ENCODE measurements at regions not wholly inside any gene's neighbourhood (a gene's known extent, or its start where the extent isn't known, plus 50 kb on each side); places are given as distances from the start of the nearest gene placed in this dataset.
"Not testable (repeated sequence)": the region's sequence is repeated elsewhere in the genome, so short reads cannot be mapped to it uniquely, and the experiment has no call there.

- Mint-ChIP-seq H3K9me3 (no peaks in the 10 kb centered on the region), H3K4me3 (no peak overlapping the region), H3K27me3 (ENCODE audit: insufficient read depth) (peaks cover 11% of the 10 kb centered on the region), H3K36me3 (ENCODE audit: low read depth) (no peaks in the 10 kb centered on the region), H3K27ac (no peak overlapping the region), H3K4me1 (ENCODE audit: low read depth) (no peaks in the 10 kb centered on the region)
- intact Hi-C loops (cut with micrococcal nuclease) = no loop called here
- no peak for DNase-seq (ENCODE audit: low spot score)
Observed at GRCh38 chr10:6819301-6819700, 239.2 kb upstream of the PRKCQ start.

- Mint-ChIP-seq H3K9me3 (no peaks in the 10 kb centered on the region), H3K36me3 (ENCODE audit: low read depth) (no peaks in the 10 kb centered on the region), H3K4me1 (ENCODE audit: low read depth) (no peaks in the 10 kb centered on the region), H3K27me3 (ENCODE audit: insufficient read depth) (peaks cover 13% of the 10 kb centered on the region), H3K4me3 (no peak overlapping the region), H3K27ac (no peak overlapping the region)
- DNase-seq (ENCODE audit: low spot score) = no peak
- intact Hi-C loops (cut with micrococcal nuclease) = no loop called here
Observed at GRCh38 chr10:6817770-6818169, 237.7 kb upstream of the PRKCQ start.

GRCh38 chr10:6815346-6815745 is 235.3 kb upstream of the PRKCQ start:
- H3K9me3 Mint-ChIP-seq = no peaks in the 10 kb centered on the region
- intact Hi-C loops (cut with micrococcal nuclease) = no loop called here
- DNase-seq (ENCODE audit: low spot score) = no peak
- H3K27me3 Mint-ChIP-seq (ENCODE audit: insufficient read depth) = peaks cover 22% of the 10 kb centered on the region
- no peak overlapping the region for H3K4me3 Mint-ChIP-seq
- H3K36me3 Mint-ChIP-seq (ENCODE audit: low read depth) = no peaks in the 10 kb centered on the region
- H3K4me1 Mint-ChIP-seq (ENCODE audit: low read depth) = no peaks in the 10 kb centered on the region
- H3K27ac Mint-ChIP-seq = no peak overlapping the region

GRCh38 chr10:6813856-6814255 is 233.8 kb upstream of the PRKCQ start:
- Mint-ChIP-seq H3K4me3 (no peak overlapping the region), H3K9me3 (peaks cover under 1% of the 10 kb centered on the region), H3K36me3 (ENCODE audit: low read depth) (no peaks in the 10 kb centered on the region), H3K27me3 (ENCODE audit: insufficient read depth) (peaks cover 23% of the 10 kb centered on the region), H3K4me1 (ENCODE audit: low read depth) (no peaks in the 10 kb centered on the region), H3K27ac (no peak overlapping the region)
- no peak for DNase-seq (ENCODE audit: low spot score)
- intact Hi-C loops (cut with micrococcal nuclease) = no loop called here

GRCh38 chr10:6813306-6813705 is 233.2 kb upstream of the PRKCQ start:
- Mint-ChIP-seq H3K4me1 (ENCODE audit: low read depth) (no peaks in the 10 kb centered on the region), H3K9me3 (peaks cover 3% of the 10 kb centered on the region), H3K27ac (no peak overlapping the region), H3K4me3 (no peak overlapping the region), H3K27me3 (ENCODE audit: insufficient read depth) (peaks cover 25% of the 10 kb centered on the region), H3K36me3 (ENCODE audit: low read depth) (no peaks in the 10 kb centered on the region)
- intact Hi-C loops (cut with micrococcal nuclease) = no loop called here
- DNase-seq (ENCODE audit: low spot score) = no peak

GRCh38 chr10:6811153-6811552 is 231.1 kb upstream of the PRKCQ start:
- no peaks in the 10 kb centered on the region for H3K4me1 Mint-ChIP-seq (ENCODE audit: low read depth)
- H3K36me3 Mint-ChIP-seq (ENCODE audit: low read depth) = no peaks in the 10 kb centered on the region
- H3K27me3 Mint-ChIP-seq (ENCODE audit: insufficient read depth) = peaks cover 28% of the 10 kb centered on the region
- intact Hi-C loops (cut with micrococcal nuclease) = no loop called here
- H3K4me3 Mint-ChIP-seq = no peak overlapping the region
- no peak for DNase-seq (ENCODE audit: low spot score)
- H3K9me3 Mint-ChIP-seq = peaks cover 3% of the 10 kb centered on the region
- H3K27ac Mint-ChIP-seq = no peak overlapping the region

GRCh38 chr10:6803427-6803783 is 223.3 kb upstream of the PRKCQ start:
- peaks cover 17% of the 10 kb centered on the region for H3K27me3 Mint-ChIP-seq (ENCODE audit: insufficient read depth)
- H3K36me3 Mint-ChIP-seq (ENCODE audit: low read depth) = no peaks in the 10 kb centered on the region
- DNase-seq (ENCODE audit: low spot score) = no peak
- intact Hi-C loops (cut with micrococcal nuclease) = no loop called here
- H3K9me3 Mint-ChIP-seq = no peaks in the 10 kb centered on the region
- no peaks in the 10 kb centered on the region for H3K4me1 Mint-ChIP-seq (ENCODE audit: low read depth)
- H3K4me3 Mint-ChIP-seq = no peak overlapping the region
- H3K27ac Mint-ChIP-seq = no peak overlapping the region

GRCh38 chr10:6802759-6803426 is 222.8 kb upstream of the PRKCQ start:
- Mint-ChIP-seq H3K4me1 (ENCODE audit: low read depth) (no peaks in the 10 kb centered on the region), H3K36me3 (ENCODE audit: low read depth) (no peaks in the 10 kb centered on the region), H3K27me3 (ENCODE audit: insufficient read depth) (peaks cover 17% of the 10 kb centered on the region), H3K4me3 (no peak overlapping the region), H3K27ac (no peak overlapping the region), H3K9me3 (no peaks in the 10 kb centered on the region)
- intact Hi-C loops (cut with micrococcal nuclease) = no loop called here
- DNase-seq (ENCODE audit: low spot score) = no peak

- Mint-ChIP-seq H3K4me3 (no peak overlapping the region), H3K36me3 (ENCODE audit: low read depth) (no peaks in the 10 kb centered on the region), H3K9me3 (no peaks in the 10 kb centered on the region), H3K27me3 (ENCODE audit: insufficient read depth) (peaks cover 8% of the 10 kb centered on the region), H3K4me1 (ENCODE audit: low read depth) (no peaks in the 10 kb centered on the region), H3K27ac (no peak overlapping the region)
- no peak for DNase-seq (ENCODE audit: low spot score)
- intact Hi-C loops (cut with micrococcal nuclease) = loop anchor here (5.0 kb wide), 1 partner anchor 164 kb away; no protein-coding TSS in a partner anchor
Observed at GRCh38 chr10:6796231-6796630, 216.2 kb upstream of the PRKCQ start.

GRCh38 chr10:6795541-6795940 is 215.5 kb upstream of the PRKCQ start:
- DNase-seq (ENCODE audit: low spot score) = no peak
- intact Hi-C loops (cut with micrococcal nuclease) = loop anchor here (5.0 kb wide), 1 partner anchor 163 kb away; no protein-coding TSS in a partner anchor
- Mint-ChIP-seq H3K27ac (no peak overlapping the region), H3K4me3 (no peak overlapping the region), H3K27me3 (ENCODE audit: insufficient read depth) (peaks cover 13% of the 10 kb centered on the region), H3K36me3 (ENCODE audit: low read depth) (no peaks in the 10 kb centered on the region), H3K4me1 (ENCODE audit: low read depth) (no peaks in the 10 kb centered on the region), H3K9me3 (no peaks in the 10 kb centered on the region)

- H3K4me1 Mint-ChIP-seq (ENCODE audit: low read depth); DNase-seq (ENCODE audit: low spot score); H3K36me3 Mint-ChIP-seq (ENCODE audit: low read depth); H3K4me3 Mint-ChIP-seq; H3K9me3 Mint-ChIP-seq; H3K27ac Mint-ChIP-seq: not testable (repeated sequence)
- intact Hi-C loops (cut with micrococcal nuclease) = loop anchor here (5.0 kb wide), 1 partner anchor 163 kb away; no protein-coding TSS in a partner anchor
- H3K27me3 Mint-ChIP-seq (ENCODE audit: insufficient read depth) = peaks cover 13% of the 10 kb centered on the region
Observed at GRCh38 chr10:6794841-6795240, 214.8 kb upstream of the PRKCQ start.

GRCh38 chr10:6794441-6794840 is 214.4 kb upstream of the PRKCQ start:
- no peak for DNase-seq (ENCODE audit: low spot score)
- no peak overlapping the region for H3K4me3 Mint-ChIP-seq
- H3K4me1 Mint-ChIP-seq (ENCODE audit: low read depth) = no peaks in the 10 kb centered on the region
- no peaks in the 10 kb centered on the region for H3K36me3 Mint-ChIP-seq (ENCODE audit: low read depth)
- intact Hi-C loops (cut with micrococcal nuclease) = no loop called here
- no peak overlapping the region for H3K27ac Mint-ChIP-seq
- H3K9me3 Mint-ChIP-seq = no peaks in the 10 kb centered on the region
- H3K27me3 Mint-ChIP-seq (ENCODE audit: insufficient read depth) = peaks cover 13% of the 10 kb centered on the region

- Mint-ChIP-seq H3K4me1 (ENCODE audit: low read depth) (no peaks in the 10 kb centered on the region), H3K4me3 (no peak overlapping the region), H3K36me3 (ENCODE audit: low read depth) (no peaks in the 10 kb centered on the region), H3K27ac (no peak overlapping the region), H3K9me3 (no peaks in the 10 kb centered on the region), H3K27me3 (ENCODE audit: insufficient read depth) (peaks cover 7% of the 10 kb centered on the region)
- DNase-seq (ENCODE audit: low spot score) = no peak
- intact Hi-C loops (cut with micrococcal nuclease) = no loop called here
Observed at GRCh38 chr10:6788731-6789130, 208.7 kb upstream of the PRKCQ start.

GRCh38 chr10:6788231-6788630 is 208.2 kb upstream of the PRKCQ start:
- H3K4me3 Mint-ChIP-seq = no peak overlapping the region
- no peaks in the 10 kb centered on the region for H3K4me1 Mint-ChIP-seq (ENCODE audit: low read depth)
- no peak for DNase-seq (ENCODE audit: low spot score)
- intact Hi-C loops (cut with micrococcal nuclease) = no loop called here
- H3K27me3 Mint-ChIP-seq (ENCODE audit: insufficient read depth) = peaks cover 11% of the 10 kb centered on the region
- H3K27ac Mint-ChIP-seq = no peak overlapping the region
- no peaks in the 10 kb centered on the region for H3K9me3 Mint-ChIP-seq
- H3K36me3 Mint-ChIP-seq (ENCODE audit: low read depth) = no peaks in the 10 kb centered on the region

Data from activated T-helper 1 cell treated with anti-CD3 and anti-CD28 coated beads, Interleukin-12 subunit alpha, Interleukin-12 subunit beta, Interleukin-2, Interleukin-4 antibody, amounts not matched to agents 30 ng/mL and 10 ng/mL and 1 ng/mL, durations not matched to agents 14 hours and 24 hours and 36 hours (primary cell).